ENCODE measurements at regions not wholly inside any gene's neighbourhood (a gene's known extent, or its start where the extent isn't known, plus 50 kb on each side); places are given as distances from the start of the nearest gene placed in this dataset.
A peak's percentile ranks its signal among the peaks of the same experiment; 100 is the strongest.
"Not testable (repeated sequence)": the region's sequence is repeated elsewhere in the genome, so short reads cannot be mapped to it uniquely, and the experiment has no call there.

DNA sequence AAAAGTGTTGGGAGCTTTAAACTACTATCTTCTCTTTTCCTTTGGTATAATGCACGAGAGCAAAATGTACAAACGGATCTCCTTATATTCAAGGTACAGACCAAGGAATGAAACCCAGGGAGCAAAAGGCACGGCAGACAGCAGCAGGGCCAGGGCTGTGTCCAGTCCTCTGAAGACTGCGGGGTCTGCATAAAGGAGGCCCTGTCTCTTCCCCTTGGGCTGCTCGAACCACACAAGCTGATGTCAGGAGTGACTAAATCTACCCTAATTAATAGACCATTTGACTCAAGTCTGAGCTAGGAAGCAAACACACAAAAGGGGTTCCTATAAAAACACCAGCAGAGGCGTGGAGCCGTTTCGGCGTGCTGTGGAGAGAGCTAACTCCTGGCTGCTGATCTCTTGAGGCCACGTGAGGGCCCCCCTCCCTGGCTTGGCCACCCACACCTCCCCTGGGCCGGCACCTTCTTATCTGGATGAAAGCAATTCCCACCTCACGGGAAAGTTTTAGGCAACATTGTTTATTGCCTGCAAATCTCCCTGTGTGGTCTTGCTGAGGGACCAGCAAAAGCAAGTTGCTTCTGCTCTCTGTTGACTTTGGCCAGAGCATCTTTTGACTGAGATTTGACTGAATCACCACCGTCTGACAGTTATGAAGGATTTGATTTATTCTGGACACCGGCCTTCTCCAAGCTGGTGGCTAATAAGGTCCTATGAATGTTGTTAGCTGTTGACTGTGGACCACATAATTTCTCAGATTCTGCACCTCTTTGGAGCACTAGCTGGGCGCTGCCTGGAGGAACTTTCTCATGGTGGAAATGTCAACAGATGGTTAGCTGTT lies 183.5 kb downstream of the LMLN start:
- H3K36me3 Mint-ChIP-seq; DNase-seq (ENCODE audit: low spot score in 2 of 2); ATAC-seq; H3K27ac Mint-ChIP-seq; H3K9me3 Mint-ChIP-seq: not testable (repeated sequence)

DNA sequence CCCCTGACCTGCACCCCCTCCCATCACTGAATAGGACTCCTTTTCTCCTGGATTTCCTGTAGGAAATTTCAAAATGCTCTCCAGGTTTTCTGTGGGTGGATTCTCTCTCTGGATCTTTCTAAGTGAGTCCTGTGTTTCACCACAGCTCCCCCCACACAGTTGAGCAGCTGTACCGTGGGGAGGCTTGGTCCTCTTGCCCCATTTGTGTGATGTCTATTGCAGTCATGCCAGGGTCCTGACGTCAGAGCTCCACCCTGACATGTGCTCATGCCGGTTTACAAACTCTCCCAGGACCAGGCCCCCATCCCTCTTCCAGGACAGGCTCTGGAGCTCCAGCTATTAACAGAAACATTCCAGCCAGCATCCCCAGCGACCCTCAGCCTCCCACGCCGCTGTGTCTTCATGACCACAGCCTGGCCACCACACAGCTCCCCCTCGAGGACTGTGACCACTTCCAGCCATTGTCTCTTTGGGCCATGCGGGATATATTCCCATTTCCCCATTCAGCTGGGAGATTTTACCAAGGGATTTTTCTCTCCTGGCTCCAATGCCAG lies 185.3 kb downstream of the LMLN start:
- not testable (repeated sequence) for DNase-seq (ENCODE audit: low spot score in 2 of 2); ATAC-seq; H3K9me3 Mint-ChIP-seq; H3K36me3 Mint-ChIP-seq
- peak overlapping the region in 1 of 2 donors; percentile 80 for H3K27ac Mint-ChIP-seq

DNA sequence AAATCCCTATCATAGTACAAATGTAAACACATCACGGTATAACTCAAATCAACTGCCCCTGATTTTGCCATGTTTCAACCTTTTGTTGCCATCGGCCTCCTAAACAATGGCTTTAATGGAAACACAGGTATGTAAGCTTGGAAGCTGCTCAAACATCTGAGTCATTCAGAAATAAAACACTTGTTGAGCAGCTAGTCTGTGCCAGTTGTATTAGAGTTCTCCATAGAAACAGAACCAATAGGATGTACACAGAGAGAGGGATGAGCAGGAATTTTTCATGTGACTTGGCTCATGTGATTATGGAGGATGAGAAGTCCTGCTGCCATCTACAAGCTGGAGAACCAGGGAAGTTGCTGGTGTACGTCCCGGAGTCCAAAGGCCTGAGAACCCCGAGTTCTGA lies 186.1 kb downstream of the LMLN start:
- DNase-seq (ENCODE audit: low spot score in 2 of 2); H3K36me3 Mint-ChIP-seq; H3K27ac Mint-ChIP-seq; ATAC-seq; H3K9me3 Mint-ChIP-seq: not testable (repeated sequence)

DNA sequence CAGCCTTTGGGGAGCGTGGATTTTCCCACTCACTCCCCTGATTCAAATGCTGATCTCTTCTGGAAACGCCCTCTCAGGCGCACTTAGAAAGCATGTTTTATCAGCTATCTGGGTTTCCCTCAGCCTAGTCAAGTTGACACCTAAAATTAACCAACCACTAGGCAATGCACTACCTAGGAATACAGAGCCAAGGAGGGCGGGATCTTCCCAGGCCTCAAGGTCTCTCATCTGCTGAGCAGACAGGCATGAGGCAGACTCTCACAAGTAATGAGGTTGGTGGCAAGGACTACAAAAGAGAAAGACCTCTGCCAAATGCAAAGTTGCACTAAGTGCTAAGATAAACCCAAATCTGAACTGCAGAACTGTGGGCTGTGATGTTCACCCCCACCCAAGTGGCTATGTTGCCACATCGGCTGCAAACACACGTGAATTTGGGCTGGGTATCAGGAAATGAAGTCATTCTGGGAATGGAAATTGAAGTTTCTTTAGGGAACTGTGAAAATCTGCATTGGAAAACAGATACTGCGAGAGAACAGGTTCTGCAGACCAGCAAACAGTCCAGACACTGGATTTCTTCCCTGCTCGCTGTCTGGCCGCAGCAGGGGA lies 186.6 kb downstream of the LMLN start:
- not testable (repeated sequence) for DNase-seq (ENCODE audit: low spot score in 2 of 2); H3K36me3 Mint-ChIP-seq; ATAC-seq; H3K9me3 Mint-ChIP-seq; H3K27ac Mint-ChIP-seq

DNA sequence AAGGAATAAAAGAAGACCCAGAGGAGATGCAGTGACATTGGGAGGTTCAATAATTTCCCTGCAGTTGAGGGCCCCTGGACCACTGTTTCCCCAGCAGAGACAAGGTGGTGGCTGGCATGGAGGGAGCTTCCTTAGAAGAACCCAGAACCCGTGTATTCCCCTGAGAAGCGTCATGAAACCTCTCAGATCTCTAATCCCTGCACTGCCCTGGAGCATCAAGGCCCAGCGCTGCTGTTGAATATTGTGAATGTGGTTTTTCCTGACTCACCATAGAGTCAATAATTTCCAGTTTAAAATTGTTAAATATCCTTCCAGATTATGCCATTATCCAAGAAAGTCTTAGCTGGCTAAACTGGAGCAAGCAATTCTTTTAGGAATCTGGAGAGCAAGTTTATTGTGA lies 187.2 kb downstream of the LMLN start:
- not testable (repeated sequence) for H3K36me3 Mint-ChIP-seq; H3K9me3 Mint-ChIP-seq; DNase-seq (ENCODE audit: low spot score in 2 of 2); H3K27ac Mint-ChIP-seq; ATAC-seq

DNA sequence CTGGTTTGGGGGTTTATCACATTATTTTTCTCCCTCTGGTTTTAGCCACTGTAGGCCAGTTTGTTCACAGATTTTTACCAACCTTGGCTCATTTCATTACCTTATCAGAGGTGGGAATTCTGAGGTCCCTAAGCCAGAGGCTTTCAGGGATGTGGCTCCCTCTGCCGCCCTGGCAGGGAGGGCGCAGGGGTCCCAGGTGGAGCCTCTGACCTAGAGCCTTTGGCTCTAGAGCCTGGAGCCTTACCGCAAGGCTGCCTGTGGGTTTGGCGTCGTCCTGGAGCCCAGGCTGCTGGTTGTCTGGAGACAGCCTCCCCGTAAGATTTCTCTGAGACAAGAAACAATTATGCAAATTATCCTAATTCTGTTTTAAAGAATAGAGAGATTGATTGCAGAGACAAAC lies 188.0 kb downstream of the LMLN start:
- not testable (repeated sequence) for H3K9me3 Mint-ChIP-seq; DNase-seq (ENCODE audit: low spot score in 2 of 2); H3K36me3 Mint-ChIP-seq; H3K27ac Mint-ChIP-seq; ATAC-seq

DNA sequence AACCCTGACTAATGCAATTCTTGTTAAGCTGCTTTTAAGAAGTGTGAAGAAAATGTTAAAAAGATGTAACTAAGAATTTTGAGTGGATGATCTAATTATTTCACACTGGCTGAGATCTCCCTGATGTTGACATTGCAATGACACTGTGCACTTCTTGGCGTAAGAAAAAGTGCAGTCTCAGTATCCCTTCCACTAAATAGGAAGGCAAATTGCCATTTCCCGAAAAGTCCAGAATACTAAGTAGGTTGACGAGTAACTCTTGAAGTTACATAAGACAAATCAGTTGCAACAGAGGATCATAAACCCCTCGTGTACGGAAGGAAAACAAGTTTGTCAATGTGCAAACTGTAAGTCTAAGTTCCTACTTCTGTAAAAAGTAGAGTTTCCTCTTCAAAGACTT lies 189.9 kb downstream of the LMLN start:
- not testable (repeated sequence) for ATAC-seq; H3K36me3 Mint-ChIP-seq; DNase-seq (ENCODE audit: low spot score in 2 of 2); H3K27ac Mint-ChIP-seq; H3K9me3 Mint-ChIP-seq

DNA sequence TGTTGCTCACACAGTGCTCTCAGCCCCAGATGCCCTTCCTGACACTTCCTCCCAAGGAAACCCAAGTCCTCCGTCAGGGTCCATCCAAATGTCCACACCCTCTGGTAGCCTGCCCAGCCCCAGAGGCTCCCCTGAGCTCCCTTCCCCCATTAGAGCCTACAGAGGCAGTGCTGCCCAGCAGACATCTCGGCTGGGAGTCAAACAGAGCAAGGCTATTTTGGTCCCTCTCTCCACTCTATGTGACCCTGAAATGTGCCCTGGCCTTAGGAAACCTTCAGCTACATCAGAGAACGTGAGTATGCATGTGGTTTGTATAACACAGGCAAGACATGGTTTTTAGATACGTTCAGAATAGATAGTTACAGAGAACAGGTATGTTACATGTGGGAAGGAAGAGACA lies 191.8 kb downstream of the LMLN start:
- not testable (repeated sequence) for H3K36me3 Mint-ChIP-seq; H3K27ac Mint-ChIP-seq; ATAC-seq; DNase-seq (ENCODE audit: low spot score in 2 of 2); H3K9me3 Mint-ChIP-seq

DNA sequence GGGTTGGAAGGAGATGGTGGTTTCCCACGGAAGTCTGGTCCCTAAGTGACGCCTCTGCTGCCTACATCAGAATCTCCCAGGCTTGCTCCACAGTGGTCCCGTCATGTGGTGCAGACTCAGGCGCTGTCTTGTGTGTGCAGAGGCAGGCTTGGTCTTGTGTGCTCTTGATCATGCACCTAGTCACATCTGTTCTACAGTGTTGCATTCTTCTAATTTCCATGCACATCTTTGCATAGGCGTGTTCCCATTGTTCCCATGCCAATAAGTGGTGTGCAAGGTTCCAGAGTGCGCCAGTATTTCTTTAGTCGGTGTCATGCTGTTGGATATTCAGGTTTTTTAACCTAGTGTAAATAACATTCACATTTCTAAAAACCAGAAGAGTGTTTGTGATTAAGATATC lies 195.8 kb downstream of the LMLN start:
- H3K36me3 Mint-ChIP-seq; H3K9me3 Mint-ChIP-seq; ATAC-seq; H3K27ac Mint-ChIP-seq; DNase-seq (ENCODE audit: low spot score in 2 of 2): not testable (repeated sequence)

DNA sequence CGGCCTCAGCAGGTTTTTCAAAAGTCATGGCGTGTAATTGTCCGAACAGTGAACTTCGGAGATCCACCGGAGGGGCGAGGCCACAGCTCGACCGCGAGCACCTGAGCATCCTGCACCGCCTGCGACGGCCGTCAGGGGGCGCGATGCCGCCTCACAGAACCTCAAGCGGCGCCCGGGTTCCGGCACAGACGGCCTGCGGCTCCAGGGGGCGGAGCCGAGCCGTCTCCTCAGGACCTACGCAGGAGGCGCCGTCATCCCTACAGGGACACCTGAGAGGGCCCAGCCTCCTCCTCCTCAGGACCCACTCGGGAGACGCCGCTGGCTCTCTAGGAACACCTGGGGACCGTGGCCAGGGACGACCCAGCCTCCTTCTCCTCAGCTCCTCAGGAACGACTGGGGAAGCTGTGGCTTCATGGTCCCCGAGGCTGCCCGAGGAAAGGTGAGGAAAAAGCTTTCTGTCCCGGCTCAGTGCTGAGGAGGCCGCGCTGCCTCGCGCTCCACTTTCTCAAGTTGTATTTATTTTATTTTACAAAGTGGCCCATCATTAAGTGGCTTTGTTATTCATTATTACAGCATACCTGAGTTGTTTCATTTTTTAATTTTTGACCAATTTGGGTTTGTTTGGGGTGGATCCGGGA lies 197.3 kb downstream of the LMLN start:
- DNase-seq (ENCODE audit: low spot score in 2 of 2); H3K36me3 Mint-ChIP-seq; H3K27ac Mint-ChIP-seq; H3K9me3 Mint-ChIP-seq: not testable (repeated sequence)
- peak; percentile 99 to 100 for ATAC-seq

DNA sequence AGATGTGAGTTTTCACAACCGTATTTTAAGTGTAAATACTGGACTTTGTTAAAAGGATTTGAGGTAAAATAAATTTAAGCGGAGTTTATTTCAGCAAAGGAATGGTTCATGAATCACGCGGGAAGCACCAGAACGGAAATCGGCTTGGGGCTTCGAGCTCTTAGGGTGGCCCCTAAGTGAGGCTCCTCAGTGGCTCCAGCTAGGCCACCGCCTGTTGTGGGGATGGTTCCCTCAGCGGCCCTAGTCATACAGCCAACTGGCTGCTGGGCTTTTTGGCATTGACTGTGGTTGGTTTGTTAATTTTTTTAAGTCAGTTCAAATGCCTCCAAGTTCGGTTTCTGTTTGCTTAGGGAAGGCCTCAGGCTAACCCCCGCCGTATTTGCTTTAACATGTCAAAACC lies 198.0 kb downstream of the LMLN start:
- H3K36me3 Mint-ChIP-seq; ATAC-seq; H3K9me3 Mint-ChIP-seq; DNase-seq (ENCODE audit: low spot score in 2 of 2); H3K27ac Mint-ChIP-seq: not testable (repeated sequence)

DNA sequence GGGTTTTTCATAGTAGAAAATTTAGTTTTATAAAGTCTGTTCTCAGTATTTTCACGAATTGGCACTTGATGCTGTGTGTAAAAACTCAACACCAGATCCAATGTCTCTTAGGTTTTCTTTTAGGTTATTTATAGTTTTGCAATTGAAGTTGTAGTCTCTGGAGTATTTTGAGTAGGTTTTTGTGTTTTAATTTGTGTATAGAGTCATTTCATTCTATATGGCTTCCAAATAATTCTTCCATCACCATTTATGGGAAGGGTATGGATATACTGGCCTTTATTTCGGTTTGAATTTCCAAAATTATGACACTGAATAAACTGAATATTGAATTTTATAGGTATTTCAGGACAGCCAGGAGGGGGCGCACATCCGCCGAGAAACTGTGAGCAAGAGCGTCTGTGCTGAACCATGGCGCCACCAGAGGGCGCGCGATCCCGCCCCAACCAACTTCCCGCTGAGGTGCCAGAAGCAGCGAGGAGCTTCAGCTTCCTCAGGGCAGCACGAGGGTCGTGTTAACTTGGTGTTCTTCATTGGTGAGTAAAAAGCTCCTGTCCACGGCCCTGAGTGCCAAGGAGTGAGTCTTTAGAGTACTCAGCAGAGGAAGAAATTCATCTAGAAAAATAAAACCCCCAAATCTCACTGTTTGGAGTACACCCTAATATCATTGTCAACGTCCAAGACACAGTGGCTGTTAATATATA lies 207.5 kb downstream of the LMLN start:
- H3K9me3 Mint-ChIP-seq, H3K27ac Mint-ChIP-seq, ATAC-seq, H3K36me3 Mint-ChIP-seq: not testable (repeated sequence)
- DNase-seq (ENCODE audit: low spot score in 2 of 2), result peak; percentile 76 to 82

DNA sequence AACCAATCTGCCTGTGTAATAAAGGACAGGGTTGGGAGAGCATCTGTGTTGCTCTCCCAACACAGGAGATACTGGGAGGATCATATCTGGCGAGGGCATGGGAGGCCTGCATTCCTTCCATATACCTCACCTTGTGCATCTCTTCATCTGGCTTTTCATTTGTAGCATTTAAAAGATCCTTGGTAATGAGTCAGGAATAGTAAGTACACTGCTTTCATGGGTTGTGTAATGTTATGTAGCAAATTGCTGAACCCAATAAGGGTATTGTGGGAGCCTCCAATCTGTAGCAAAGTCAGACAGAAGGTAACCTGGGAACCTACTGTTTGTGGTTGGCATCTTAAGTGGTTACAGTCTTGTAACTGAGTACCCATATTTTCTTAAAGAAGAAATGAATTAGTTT lies 210.8 kb downstream of the LMLN start:
- H3K36me3 Mint-ChIP-seq; H3K27ac Mint-ChIP-seq; ATAC-seq; H3K9me3 Mint-ChIP-seq; DNase-seq (ENCODE audit: low spot score in 2 of 2): not testable (repeated sequence)

DNA sequence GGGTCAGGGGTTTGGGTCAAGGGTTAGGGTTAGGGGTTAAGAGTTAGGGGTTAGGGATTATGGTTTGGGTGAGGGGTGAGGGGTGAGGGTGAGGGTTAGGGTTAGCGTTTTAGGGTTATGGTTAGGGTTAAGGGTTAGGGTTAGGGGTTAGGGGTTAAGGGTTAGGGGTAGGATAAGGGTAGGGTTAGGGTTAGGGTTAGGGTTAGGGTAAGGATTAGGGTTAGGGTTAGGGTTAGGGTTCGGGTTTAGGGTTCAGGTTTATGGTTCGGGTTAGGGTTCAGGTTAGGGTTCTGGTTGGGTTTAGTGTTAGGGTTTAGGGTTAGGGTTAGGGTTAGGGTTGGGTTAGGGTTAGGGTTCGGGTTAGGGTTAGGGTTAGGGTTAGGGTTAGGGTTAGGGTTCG lies 213.1 kb downstream of the LMLN start:
- not testable (repeated sequence) for H3K27ac Mint-ChIP-seq; DNase-seq (ENCODE audit: low spot score in 2 of 2); H3K9me3 Mint-ChIP-seq; ATAC-seq; H3K36me3 Mint-ChIP-seq

DNA sequence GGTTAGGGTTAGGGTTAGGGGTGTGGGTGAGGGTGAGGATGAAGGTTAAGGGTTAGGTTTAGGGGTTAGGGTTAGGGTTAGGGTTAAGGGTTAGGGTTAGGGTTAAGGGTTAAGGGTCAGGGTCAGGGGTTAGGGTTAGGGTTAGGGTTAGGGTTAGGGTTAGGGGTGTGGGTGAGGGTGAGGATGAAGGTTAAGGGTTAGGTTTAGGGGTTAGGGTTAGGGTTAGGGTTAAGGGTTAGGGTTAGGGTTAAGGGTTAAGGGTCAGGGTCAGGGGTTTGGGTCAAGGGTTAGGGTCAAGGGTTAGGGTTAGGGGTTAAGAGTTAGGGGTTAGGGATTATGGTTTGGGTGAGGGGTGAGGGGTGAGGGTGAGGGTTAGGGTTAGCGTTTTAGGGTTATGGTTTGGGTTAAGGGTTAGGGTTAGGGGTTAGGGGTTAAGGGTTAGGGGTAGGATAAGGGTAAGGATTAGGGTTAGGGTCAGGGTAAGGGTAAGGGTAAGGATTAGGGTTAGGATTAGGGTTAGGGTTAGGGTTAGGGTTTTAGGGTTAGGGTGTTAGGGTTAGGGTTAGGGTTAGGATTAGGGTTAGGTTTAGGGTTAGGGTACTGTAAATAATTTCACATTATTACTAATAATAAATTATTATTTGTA lies 214.0 kb downstream of the LMLN start:
- H3K36me3 Mint-ChIP-seq; H3K27ac Mint-ChIP-seq; ATAC-seq; DNase-seq (ENCODE audit: low spot score in 2 of 2); H3K9me3 Mint-ChIP-seq: not testable (repeated sequence)

Data from activated naive CD4-positive, alpha-beta T cell treated with anti-CD3 and anti-CD28 coated beads, Interleukin-2, amount 50 U/mL, for 72 hours (primary cell).